KMS-11 (cell line): ENCODE measurements at regions not wholly inside any gene's neighbourhood (a gene's known extent, or its start where the extent isn't known, plus 50 kb on each side); places are given as distances from the start of the nearest gene placed in this dataset.
A peak's percentile ranks its signal among the peaks of the same experiment; 100 is the strongest.

ENCODE experiments used
- H2AFZ ChIP-seq: fragments of 200-600 bp; sonication (generic); 2 replicates; pipeline ENCODE4 v1.6.1; 2016; ENCODE audit warnings: antibody characterized with exemption, mixed run types, low read depth
- H3K27ac ChIP-seq: fragments of 200-600 bp; sonication (generic); 2 replicates; pipeline ENCODE4 v1.6.1; 2016; ENCODE audit warnings: mild to moderate bottlenecking, mixed run types
- H3K27me3 ChIP-seq: fragments of 200-600 bp; sonication (generic); 2 replicates; pipeline ENCODE4 v1.6.1; 2017; ENCODE audit warnings: mild to moderate bottlenecking, low read depth, mixed run types, moderate library complexity; ENCODE audit not compliant: insufficient read depth
- H3K36me3 ChIP-seq: fragments of 200-600 bp; sonication (generic); 2 replicates; pipeline ENCODE4 v1.6.1; 2017; ENCODE audit warnings: mild to moderate bottlenecking, mixed run types; ENCODE audit not compliant: insufficient read depth
- H3K4me1 ChIP-seq: fragments of 200-600 bp; sonication (generic); 2 replicates; pipeline ENCODE4 v1.6.1; 2016; ENCODE audit warnings: mild to moderate bottlenecking, low read depth, mixed run types; ENCODE audit not compliant: poor library complexity, severe bottlenecking
- H3K4me2 ChIP-seq: fragments of 200-600 bp; sonication (generic); 2 replicates; pipeline ENCODE4 v1.7.0; 2016; ENCODE audit warnings: mild to moderate bottlenecking, mixed run types
- H3K4me3 ChIP-seq: fragments of 200-600 bp; sonication (generic); IDR thresholded peaks from 2 replicates; pipeline ENCODE4 v1.6.1; 2017; ENCODE audit warnings: low read depth, low read length, mixed read lengths; ENCODE audit not compliant: insufficient read depth
- H3K79me2 ChIP-seq: fragments of 200-600 bp; sonication (generic); 2 replicates; pipeline ENCODE4 v1.6.1; 2016; ENCODE audit warnings: low read depth, mixed run types; ENCODE audit not compliant: insufficient read depth
- H3K9ac ChIP-seq: fragments of 200-600 bp; sonication (generic); 2 replicates; pipeline ENCODE4 v1.6.1; 2016; ENCODE audit warnings: mild to moderate bottlenecking, mixed run types
- H4K20me1 ChIP-seq: fragments of 200-600 bp; sonication (generic); 2 replicates; pipeline ENCODE4 v1.6.1; 2016; ENCODE audit warnings: mild to moderate bottlenecking, mixed run types; ENCODE audit not compliant: insufficient read depth
- CTCF ChIP-seq: fragments of 200-600 bp; sonication (generic); conservative IDR thresholded peaks from 2 replicates; pipeline ENCODE4 v1.6.1; 2017; ENCODE audit warnings: low read depth, mild to moderate bottlenecking, antibody characterized with exemption, low read length, moderate library complexity, mixed read lengths

- no peak overlapping the region for H3K4me3 ChIP-seq
- H3K27ac ChIP-seq: no peak overlapping the region
- H3K4me2 ChIP-seq: no peak overlapping the region
- H3K4me1 ChIP-seq: peaks cover 35% of the 10 kb centered on the region
- no peak overlapping the region for H3K9ac ChIP-seq
- no peaks in the 10 kb centered on the region for H3K79me2 ChIP-seq
- H2AFZ ChIP-seq: no peak overlapping the region
- TF ChIP-seq CTCF: no peak
- H3K36me3 ChIP-seq: no peaks in the 10 kb centered on the region
- H3K27me3 ChIP-seq: no peaks in the 10 kb centered on the region
- H4K20me1 ChIP-seq: no peaks in the 10 kb centered on the region
Observed at GRCh38 chr7:82566752-82567151, 123.2 kb upstream of the CACNA2D1 start.

- no peaks in the 10 kb centered on the region for H3K36me3 ChIP-seq
- no peak overlapping the region for H3K4me2 ChIP-seq
- H3K4me1 ChIP-seq: peaks cover 36% of the 10 kb centered on the region
- H3K27ac ChIP-seq: no peak overlapping the region
- no peaks in the 10 kb centered on the region for H3K79me2 ChIP-seq
- no peaks in the 10 kb centered on the region for H3K27me3 ChIP-seq
- no peaks in the 10 kb centered on the region for H4K20me1 ChIP-seq
- H3K4me3 ChIP-seq: no peak overlapping the region
- no peak for TF ChIP-seq CTCF
- no peak overlapping the region for H3K9ac ChIP-seq
- no peak overlapping the region for H2AFZ ChIP-seq
Observed at GRCh38 chr7:82562716-82563404, 119.3 kb upstream of the CACNA2D1 start.

- Histone ChIP-seq H3K27ac (peak overlapping the region; percentile 93), H3K27me3 (no peaks in the 10 kb centered on the region), H3K9ac (peak overlapping the region; percentile 79), H3K4me1 (peaks cover 22% of the 10 kb centered on the region), H2AFZ (peak overlapping the region; percentile 64), H3K36me3 (no peaks in the 10 kb centered on the region), H3K4me2 (peak overlapping the region; percentile 73), H3K79me2 (no peaks in the 10 kb centered on the region), H3K4me3 (no peak overlapping the region), H4K20me1 (no peaks in the 10 kb centered on the region)
- TF ChIP-seq CTCF: no peak
Observed at GRCh38 chr7:82559193-82559805, 115.7 kb upstream of the CACNA2D1 start.

GRCh38 chr7:82549616-82550285, 106.2 kb upstream of the CACNA2D1 start:
- H3K79me2 ChIP-seq: no peaks in the 10 kb centered on the region
- no peaks in the 10 kb centered on the region for H3K36me3 ChIP-seq
- H4K20me1 ChIP-seq: no peaks in the 10 kb centered on the region
- no peak overlapping the region for H3K4me2 ChIP-seq
- H2AFZ ChIP-seq: no peak overlapping the region
- H3K27ac ChIP-seq: no peak overlapping the region
- no peak overlapping the region for H3K9ac ChIP-seq
- H3K27me3 ChIP-seq: no peaks in the 10 kb centered on the region
- no peak overlapping the region for H3K4me3 ChIP-seq
- no peaks in the 10 kb centered on the region for H3K4me1 ChIP-seq
- no peak for TF ChIP-seq CTCF
